ENCODE measurements at regions not wholly inside any gene's neighbourhood (a gene's known extent, or its start where the extent isn't known, plus 50 kb on each side); places are given as distances from the start of the nearest gene placed in this dataset.

- DNase-seq = no peak
Observed at GRCh38 chr11:97832451-97832850, 1188.3 kb upstream of the CNTN5 start.

DNA sequence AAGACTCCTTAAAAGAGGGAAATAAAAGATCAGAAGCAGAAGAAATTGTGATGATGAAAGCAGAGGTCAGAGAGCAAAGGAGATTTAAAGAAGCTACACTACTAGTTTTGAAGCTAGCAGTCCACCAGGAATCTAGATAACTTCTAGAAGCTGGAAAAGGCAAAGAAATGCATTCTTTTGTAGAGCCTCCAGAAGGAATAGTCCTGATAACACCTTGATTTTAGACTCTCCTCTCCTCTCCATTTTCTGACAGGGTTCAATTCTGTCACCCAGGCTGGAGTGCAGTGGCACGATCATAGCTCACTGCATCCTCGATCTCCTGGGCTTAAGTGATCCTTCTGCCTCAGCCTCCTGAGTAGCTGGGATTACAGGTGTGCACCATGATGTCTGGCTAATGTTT lies 1187.3 kb upstream of the CNTN5 start:
- no peak for DNase-seq

GRCh38 chr11:97844016-97844415 lies 1176.7 kb upstream of the CNTN5 start:
- no peak for DNase-seq

DNA sequence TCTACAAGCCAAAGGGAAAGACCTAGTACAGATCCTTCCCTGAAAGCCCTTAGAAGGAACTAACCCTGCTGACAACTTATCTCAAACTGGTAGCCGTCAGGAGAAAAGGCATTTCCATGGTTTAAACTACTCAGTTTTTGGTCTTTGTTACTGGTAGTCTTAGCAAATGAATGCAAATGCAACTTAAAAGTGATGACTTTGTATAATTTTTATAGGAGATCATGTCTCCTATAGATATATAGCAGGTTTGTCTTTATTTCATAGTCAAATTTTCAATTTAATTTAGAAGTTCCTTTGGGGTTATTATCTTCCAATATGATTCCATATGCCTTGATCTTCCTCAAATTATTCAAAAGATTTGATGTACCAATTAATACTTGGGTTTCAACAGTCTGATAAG lies 1173.0 kb upstream of the CNTN5 start:
- DNase-seq = no peak

DNA sequence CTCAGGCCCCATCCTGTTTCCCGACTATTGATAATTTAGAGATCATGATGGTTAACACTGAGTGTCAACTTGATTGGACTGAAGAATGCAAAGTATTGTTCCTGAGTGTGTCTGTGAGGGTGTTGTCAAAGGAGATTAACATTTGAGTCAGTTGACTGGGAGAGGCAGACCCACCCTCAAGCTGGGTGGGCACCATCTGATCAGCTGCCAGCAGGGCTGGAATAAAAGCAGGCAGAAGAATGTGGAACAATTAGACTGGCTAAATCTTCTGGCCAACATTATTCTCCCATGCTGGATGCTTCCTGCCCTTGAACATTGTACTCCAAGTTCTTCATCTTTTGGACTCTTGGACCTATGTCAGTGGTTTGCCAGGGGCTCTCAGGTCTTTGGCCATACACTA lies 1170.0 kb upstream of the CNTN5 start:
- DNase-seq = no peak

DNA sequence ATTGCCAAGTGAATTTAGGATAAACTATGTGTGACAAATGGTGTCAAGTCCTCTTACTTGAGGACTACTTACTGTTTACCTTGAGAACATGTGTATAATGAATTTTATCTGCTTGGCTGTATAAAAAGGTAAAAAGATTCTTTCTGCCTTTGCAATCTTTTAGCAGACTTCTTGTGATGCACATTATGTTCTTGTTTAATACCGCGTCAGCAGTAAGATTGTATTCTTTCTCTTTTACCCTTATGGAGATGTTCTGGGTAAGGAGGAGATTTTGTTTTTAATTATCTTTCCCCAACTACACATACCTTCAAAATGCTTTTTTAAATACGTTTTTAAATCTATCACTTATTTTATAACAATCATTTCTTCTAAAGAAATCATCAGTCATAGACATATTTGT lies 1166.4 kb upstream of the CNTN5 start:
- no peak for DNase-seq

- DNase-seq = no peak
Observed at GRCh38 chr11:97854877-97855276, 1165.9 kb upstream of the CNTN5 start.

DNA sequence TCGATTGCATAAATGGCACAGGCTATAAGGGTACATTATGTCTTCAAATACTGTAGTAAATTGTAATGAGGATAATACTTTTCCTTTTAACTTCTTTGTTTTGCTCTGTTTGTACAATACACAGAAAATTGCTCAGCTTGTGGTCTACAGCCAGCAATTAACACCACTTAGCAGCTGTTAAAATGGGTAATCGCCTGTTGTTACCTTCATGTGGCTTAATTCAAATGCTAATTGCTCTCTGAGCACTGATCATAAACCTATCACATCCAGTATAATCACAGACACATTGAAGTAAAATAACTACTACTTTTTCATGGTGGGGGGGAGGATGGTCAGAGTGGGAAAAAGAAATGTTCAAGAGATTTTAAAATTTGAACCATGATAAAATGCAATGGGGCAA lies 1164.1 kb upstream of the CNTN5 start:
- DNase-seq = no peak

DNA sequence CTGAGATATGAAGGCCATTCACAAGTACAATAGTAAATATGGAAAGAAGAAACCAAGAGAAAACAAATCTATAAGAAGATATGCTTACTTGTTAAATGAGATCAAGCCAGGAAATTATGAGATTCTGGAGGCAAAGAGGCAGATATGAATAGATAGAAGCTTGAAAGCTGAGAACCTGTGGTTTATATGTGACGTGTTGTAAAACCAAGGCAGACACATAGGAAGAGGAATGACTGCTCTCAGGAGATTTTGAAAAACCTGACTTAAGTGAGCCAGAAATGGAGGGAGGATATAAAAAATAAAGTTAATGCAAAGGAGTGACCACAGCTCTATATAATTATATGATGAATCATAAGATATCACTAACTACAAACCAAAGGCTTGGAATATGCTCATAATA lies 1160.5 kb upstream of the CNTN5 start:
- no peak for DNase-seq

DNA sequence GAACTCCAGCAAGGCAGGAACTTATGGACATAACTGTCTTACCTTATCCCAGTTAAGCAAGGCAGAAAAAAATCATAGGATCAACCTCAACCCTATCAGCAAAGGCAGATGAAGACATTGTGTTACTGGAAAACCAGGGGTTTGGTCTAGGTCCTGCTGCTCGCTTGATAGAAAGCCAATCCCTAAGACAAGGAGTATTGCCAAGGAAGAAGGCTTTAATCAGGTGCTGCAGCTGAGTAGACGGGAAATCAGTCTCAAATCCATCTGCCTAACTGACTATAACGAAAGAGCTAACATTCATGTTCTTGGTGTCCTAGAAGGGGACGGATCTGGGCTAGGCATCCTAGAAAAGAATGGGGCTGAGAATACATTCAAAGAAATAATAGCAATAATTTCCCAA lies 1158.7 kb upstream of the CNTN5 start:
- DNase-seq = no peak

DNA sequence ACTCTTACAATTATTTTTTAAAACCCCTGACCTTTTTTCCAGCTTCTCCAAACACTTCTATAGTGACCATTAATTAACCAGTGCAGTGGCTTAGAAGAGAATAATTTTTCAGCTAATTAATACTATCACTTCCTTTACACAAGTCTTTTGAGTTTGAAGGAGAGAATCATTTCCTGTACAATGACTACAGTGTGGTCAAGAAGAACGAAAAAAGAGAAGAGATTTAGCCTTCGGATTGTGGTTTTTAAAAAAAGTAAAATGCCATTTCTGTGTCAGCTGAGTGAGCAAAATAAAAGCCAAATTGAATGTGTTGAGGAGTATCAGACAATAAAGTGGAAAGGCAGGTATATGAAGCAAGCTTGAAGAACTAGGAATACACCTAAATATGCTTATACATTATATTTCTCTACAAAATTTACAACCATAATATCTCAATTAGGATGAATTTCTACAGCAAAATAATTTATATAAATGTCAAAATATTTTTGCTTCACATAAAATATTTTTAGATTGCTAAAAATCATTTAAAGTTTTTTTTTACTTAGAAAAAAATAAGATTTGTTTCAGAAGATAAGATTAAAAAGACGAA lies 1155.2 kb upstream of the CNTN5 start:
- no peak for DNase-seq

- no peak for DNase-seq
Observed at GRCh38 chr11:97871816-97872215, 1148.9 kb upstream of the CNTN5 start.

GRCh38 chr11:97880209-97880608 lies 1140.5 kb upstream of the CNTN5 start:
- DNase-seq = no peak

- DNase-seq = no peak
Observed at GRCh38 chr11:97883086-97883485, 1137.7 kb upstream of the CNTN5 start.

- no peak for DNase-seq
Observed at GRCh38 chr11:97888641-97889040, 1132.1 kb upstream of the CNTN5 start.

DNA sequence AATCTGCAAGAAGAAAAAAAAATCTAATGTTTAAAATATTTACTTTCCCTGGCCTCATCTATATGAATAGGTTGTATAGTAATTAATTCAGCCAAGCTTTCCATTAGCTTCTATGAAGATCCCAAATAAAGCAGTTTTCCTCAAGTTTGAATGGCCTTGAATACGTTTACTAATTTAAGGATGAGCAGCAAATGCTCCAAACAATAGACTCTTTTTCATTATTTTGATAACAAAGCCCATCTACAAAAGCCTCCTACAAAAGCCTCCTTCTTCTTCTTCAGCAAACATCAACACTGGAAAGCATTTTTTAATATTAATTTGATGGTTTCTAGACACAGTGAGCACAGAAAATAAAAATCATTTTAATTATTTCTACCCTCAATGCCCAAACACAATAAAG lies 1130.3 kb upstream of the CNTN5 start:
- no peak for DNase-seq

GRCh38 chr11:97893612-97894011 lies 1127.1 kb upstream of the CNTN5 start:
- no peak for DNase-seq

GRCh38 chr11:97894978-97895377 lies 1125.8 kb upstream of the CNTN5 start:
- no peak for DNase-seq

DNA sequence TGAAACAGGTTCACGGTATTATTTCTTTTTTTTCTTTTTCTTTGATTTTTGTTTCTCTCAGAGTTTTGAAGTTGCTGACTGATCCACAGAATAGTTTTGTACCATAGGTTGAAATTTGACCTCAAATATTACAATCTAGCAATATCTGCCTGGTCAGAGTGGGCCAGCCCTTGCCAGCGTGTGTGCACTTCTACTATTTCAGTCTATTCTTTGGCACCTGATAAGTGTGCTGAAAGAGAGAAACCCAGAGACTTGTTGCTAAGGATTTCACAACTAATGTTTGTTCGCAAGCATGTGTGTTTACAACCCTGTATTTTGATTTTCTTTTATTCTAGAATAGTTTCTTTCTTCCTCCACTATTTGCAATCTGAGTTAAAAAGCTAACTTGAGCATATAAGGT lies 1125.2 kb upstream of the CNTN5 start:
- no peak for DNase-seq

GRCh38 chr11:97902828-97903227 lies 1117.9 kb upstream of the CNTN5 start:
- DNase-seq = no peak

GRCh38 chr11:97905101-97905500 lies 1115.6 kb upstream of the CNTN5 start:
- no peak for DNase-seq

GRCh38 chr11:97905671-97906070 lies 1115.1 kb upstream of the CNTN5 start:
- no peak for DNase-seq

DNA sequence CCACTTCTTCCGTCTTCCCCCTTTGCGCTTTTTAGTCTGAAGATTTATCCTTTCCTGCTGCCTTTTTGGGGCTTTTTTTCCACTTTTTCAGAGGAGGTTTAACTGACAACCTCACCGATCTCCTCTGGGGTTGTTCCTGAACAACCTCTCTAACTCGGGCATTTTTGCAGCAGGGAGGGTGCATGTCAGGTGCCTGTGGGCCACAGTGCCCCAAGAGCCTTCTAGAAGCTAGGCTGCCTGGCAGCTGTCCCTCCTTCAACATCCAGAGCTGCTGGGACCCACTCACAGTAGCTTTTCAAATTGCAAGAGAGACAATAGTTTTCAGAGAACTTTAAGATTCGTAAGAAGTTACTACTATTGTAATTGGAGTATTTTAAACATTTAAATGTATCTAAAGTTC lies 1112.4 kb upstream of the CNTN5 start:
- no peak for DNase-seq

DNA sequence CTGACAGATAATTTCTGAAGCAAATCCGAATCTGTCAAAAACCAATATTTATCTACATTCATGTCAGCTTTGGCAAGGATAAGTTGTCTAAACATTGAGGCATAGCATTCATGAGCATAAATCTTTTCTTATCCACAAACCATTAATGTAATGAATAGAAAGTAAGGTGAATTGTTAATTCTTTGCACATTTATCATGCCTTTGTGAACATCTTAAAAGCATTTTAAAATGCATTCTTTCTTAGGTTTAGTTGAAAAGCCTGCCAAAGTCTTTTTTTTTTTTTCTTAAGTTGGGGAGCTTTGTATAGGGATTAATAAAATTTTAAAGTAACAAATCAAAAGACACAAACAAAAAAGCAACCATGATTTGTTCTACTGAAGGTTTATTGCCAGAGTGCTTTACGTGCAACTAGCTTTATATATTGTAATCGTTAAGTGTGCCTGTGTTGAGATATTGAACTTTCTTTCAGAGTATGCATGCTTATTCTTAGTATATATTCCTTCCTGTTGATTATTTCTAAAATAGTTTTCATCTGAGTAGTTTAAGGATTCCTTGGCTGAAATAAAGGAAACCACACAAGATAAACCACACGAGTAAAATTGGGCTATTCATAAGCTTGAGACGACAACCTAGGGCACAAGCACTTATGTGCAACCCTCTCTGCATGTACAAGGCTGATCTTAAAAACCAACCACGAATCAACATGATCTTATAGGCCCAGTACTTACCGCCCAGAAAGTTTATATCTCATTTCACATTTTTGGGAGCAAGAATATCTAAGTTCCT lies 1110.9 kb upstream of the CNTN5 start:
- no peak for DNase-seq

GRCh38 chr11:97912629-97913028 lies 1108.1 kb upstream of the CNTN5 start:
- no peak for DNase-seq
